ENCODE measurements at regions not wholly inside any gene's neighbourhood (a gene's known extent, or its start where the extent isn't known, plus 50 kb on each side); places are given as distances from the start of the nearest gene placed in this dataset.
"Not testable (repeated sequence)": the region's sequence is repeated elsewhere in the genome, so short reads cannot be mapped to it uniquely, and the experiment has no call there.

- not testable (repeated sequence) for DNase-seq (ENCODE audit: low spot score)
These were observed 68.5 kb upstream of the GPC4 start for GRCh38 chrX:133483771-133484170.

- peak; percentile 30 for DNase-seq (ENCODE audit: low spot score)
These were observed 67.0 kb upstream of the GPC4 start for GRCh38 chrX:133482056-133482952.

- no peak for DNase-seq (ENCODE audit: low spot score)
These were observed 62.7 kb upstream of the GPC4 start for GRCh38 chrX:133477986-133478385.

- no peak for DNase-seq (ENCODE audit: low spot score)
These were observed 60.7 kb upstream of the GPC4 start for GRCh38 chrX:133475953-133476352.

GRCh38 chrX:133475521-133475920, 60.2 kb upstream of the GPC4 start:
- no peak for DNase-seq (ENCODE audit: low spot score)

- no peak for DNase-seq (ENCODE audit: low spot score)
These were observed 59.3 kb upstream of the GPC4 start for GRCh38 chrX:133474574-133474973.

GRCh38 chrX:133473451-133473850, 58.2 kb upstream of the GPC4 start:
- DNase-seq (ENCODE audit: low spot score) = no peak

GRCh38 chrX:133468051-133468450, 52.8 kb upstream of the GPC4 start:
- DNase-seq (ENCODE audit: low spot score) = no peak

GRCh38 chrX:133465254-133465653, 50.0 kb upstream of the GPC4 start:
- DNase-seq (ENCODE audit: low spot score) = no peak

Measured in AG20443 (cell line).